HG03060 (cell line): ENCODE measurements at regions not wholly inside any gene's neighbourhood (a gene's known extent, or its start where the extent isn't known, plus 50 kb on each side); places are given as distances from the start of the nearest gene placed in this dataset.

Experiments
- ATAC-seq: cut with Tn5 transposase; IDR thresholded peaks from one replicate; pipeline ENCODE4 v1.9.1; 2021; ENCODE audit warnings: low read depth, moderate number of reproducible peaks; ENCODE audit not compliant: unreplicated experiment

GRCh38 chr4:180134091-180134866 is 2108.9 kb upstream of the TENM3 start:
- ATAC-seq = no peak

- ATAC-seq = no peak
Measured at GRCh38 chr4:180141734-180142133, 2101.5 kb upstream of the TENM3 start.

GRCh38 chr4:180148737-180149136 is 2094.5 kb upstream of the TENM3 start:
- no peak for ATAC-seq

DNA sequence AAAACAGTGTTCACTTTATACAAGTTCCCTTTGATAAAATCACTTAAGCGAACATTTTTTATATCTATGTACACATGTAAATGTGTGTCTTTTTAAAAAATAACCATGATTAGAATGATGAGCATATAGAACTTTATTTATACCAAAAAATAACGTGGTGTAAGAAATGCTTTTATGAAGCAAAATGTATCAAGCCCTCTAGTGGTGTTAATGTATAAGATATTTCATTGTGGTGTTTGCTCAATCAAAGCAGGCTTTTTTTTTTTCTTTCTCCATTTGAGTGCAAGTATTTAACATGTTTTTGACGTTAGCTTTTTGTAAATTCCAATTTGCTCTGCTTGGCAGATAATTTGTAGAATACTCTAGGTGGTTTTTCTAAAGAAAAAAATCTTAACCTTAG is 2092.4 kb upstream of the TENM3 start:
- ATAC-seq = no peak

DNA sequence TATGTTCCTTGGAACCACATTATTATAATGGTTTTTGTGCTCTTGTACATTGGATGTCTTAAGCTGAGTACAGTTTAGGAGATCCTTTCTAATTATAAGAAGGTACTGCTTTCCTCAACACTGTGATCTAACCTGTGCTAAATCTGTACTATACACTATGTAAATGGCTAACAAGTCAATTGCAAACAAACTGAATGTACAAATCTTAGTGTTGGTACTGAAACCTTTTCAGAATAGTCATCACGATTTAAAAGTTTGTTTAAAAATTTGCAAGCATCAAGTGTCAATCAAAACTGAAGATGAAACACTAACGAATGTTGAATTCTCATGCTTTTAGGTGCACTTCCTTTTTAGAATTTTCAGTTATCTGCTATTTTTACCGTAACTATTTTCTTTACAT is 2090.4 kb upstream of the TENM3 start:
- no peak for ATAC-seq

GRCh38 chr4:180153587-180153986 is 2089.6 kb upstream of the TENM3 start:
- ATAC-seq = no peak

DNA sequence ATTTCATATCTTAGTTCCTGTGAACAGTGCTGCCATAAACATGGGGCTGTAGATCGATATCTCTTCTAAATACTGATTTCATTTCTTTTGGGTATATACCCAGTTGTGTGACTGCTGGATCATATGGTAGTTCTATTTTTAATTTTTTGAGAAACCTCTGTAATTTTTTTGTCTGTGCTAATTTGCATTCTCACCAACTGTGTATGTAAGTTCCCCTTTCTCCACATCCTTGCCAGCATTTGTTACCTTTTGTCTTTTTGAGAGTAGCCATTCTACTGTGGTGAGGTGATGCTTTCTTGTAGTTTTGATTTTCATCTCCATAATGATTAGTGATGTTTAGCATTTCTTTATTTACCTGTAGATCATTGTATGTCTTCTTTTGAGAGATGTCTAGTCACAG is 2086.5 kb upstream of the TENM3 start:
- peak; percentile 44 for ATAC-seq

DNA sequence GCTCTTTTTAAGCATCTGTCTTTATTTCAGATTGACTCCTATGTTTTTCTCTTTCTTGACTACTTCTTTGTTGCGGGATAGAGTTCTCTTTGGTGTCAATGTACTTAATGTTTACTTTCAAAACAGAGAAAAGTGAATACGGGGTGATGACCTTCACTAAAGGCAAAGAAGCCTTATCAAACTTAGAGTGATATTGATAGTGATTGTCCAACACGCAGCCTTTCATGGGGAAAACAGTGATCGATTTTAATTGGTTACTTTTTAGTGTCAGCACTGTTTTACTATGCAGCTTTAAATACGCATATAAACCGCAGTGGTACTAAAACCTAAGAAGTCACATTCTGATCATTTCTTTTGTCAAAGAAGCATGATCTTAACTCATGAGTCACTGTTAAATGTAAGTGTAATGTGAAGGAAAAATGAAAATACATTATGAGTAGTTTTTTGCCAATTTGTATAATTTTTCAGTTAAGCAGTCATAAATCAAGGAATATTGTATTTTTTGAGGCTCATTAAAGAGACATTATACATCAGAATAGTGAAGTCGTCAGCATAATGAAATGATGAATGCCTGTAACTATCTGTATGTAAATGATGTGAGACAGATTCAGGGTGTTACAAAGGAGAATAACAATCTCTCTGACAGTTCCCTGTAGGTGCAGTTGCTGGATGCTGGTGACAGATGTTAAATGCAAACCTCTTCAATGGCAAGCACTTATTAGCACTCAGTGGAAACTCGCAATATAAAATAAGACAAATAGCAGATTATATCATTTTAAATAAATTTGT is 2082.8 kb upstream of the TENM3 start:
- no peak for ATAC-seq

GRCh38 chr4:180164799-180165198 is 2078.4 kb upstream of the TENM3 start:
- no peak for ATAC-seq

DNA sequence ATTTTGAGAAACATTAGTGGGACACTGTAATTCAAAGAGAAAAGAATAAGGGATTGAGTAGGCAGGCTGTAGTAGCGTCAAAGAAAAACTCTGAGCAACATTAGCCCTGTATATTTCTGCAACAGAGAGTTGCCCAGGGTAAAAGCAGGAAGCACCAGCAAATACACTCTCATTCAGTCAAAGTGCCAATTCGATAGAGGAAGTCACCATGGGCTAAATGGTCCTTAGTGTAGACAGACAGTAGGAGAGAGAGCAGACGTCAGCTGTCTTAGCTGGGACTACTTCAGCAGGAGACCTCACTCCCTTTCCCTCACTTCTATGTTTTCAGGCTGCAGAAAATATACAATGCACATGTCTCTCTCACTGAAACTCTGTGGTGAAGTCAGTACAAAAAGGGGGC is 2073.8 kb upstream of the TENM3 start:
- ATAC-seq = no peak

- ATAC-seq = no peak
Measured at GRCh38 chr4:180169966-180170365, 2073.2 kb upstream of the TENM3 start.

DNA sequence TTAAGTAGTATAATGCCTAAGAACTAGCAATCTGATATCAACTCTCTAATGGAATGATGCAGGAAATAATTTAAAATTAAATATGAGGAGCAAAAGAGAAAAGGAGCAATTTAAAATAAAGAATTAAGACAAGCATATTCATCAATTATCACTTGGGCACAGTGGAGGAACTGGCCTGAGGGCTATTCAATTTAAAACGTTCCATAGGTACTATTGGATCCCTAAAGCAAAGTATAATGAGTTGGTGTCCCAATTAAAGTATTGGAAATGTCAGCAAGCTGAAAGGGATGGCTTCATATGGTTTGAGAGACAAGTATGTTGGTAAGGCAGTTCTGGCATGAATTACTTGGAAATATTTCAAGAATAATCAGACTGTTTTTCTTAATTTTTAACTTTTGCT is 2064.1 kb upstream of the TENM3 start:
- ATAC-seq = no peak

DNA sequence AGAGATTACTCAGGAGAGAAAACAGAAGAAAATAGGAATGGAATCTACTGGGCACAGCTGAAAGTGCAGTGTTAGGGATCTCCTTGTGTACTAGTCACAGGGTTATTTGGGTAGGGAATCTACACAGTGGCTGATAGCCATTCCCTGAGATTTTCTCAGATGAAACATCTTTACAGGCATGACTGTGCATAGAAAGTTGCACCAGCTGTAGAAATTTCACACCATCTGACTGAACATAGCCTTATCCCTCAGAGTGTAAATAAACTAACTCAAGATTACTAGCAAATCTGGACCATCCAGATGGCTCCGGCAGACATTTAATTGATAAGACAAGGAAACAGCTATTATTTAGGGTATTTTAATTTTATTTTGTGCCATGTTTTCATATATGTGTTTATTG is 2053.5 kb upstream of the TENM3 start:
- no peak for ATAC-seq

GRCh38 chr4:180190382-180190781 is 2052.8 kb upstream of the TENM3 start:
- peak; percentile 78 for ATAC-seq

- no peak for ATAC-seq
Measured at GRCh38 chr4:180197471-180197870, 2045.7 kb upstream of the TENM3 start.

DNA sequence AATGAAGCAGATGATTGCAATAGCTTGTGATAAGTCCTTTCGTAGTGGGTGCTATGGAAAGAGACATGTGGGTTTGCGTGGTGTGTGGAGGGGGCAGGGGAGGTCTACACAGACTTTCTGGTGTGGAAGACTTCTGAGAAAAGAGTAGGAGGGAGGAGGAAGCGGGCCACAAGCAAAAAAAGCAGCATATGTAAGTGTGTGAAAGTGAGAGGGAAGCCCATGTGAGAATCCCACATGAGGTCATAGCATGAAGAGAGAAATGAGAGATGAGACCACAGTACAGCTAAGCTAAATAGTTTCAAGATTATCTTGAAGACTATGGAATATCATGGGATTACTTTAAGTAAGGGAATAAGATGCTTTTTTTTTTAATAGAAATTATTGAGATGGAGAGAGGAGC is 2039.9 kb upstream of the TENM3 start:
- peak; percentile 56 for ATAC-seq

DNA sequence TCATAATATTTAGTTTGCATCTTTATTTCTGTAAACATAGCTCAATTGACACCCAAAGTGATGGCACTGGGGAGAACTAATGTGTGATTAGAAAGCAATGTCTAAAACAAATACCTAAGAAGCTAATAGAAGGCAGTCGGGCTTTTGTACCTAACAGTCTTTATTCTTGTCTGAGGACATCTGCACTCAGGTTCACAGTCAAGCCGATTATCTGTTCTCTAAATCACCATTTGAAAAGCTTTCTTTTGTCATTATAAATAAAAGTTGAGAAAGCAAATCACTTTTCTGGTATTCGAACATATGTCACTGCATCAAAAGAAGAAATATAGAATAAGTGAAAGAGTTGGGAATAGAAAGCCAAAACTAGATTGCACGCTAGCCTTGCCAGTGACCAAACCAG is 2037.9 kb upstream of the TENM3 start:
- no peak for ATAC-seq

- no peak for ATAC-seq
Measured at GRCh38 chr4:180207921-180208320, 2035.3 kb upstream of the TENM3 start.

DNA sequence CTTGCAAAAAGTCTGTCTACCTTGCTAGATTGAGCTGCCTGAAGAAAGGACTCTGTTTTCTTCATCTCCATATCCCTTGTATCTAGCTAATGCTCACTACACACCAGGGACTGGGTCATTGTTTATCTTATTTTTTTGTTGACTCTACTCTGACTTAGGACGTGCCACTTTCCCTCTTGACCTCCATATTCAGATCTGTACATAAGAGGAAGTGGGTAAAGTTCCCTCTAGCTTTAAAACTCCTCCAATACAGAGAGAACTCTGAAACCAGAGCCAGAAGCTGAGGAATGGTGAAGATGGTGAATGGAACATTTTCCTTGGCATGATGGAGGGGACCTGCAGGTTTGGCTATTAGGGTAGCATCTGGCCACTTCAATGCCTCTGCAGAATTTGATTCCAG is 2026.1 kb upstream of the TENM3 start:
- no peak for ATAC-seq

DNA sequence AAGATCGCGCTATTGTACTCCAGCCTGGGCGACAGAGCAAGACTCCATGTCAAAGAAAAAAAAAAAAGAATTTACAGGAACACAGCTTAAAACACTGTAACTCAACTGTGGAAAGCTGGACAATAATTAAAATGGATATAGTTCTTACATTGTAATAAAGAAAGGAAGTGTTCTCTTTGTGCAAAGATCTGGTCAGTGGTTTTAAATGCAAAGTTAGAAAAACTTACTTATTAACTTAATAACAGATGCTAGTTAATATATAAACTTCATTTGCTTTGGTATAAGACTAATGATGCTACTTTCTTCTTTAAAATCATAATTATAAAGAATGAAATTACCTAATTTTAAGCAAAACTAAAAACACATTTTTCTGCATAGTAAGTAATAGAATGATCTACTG is 2024.1 kb upstream of the TENM3 start:
- ATAC-seq = no peak

DNA sequence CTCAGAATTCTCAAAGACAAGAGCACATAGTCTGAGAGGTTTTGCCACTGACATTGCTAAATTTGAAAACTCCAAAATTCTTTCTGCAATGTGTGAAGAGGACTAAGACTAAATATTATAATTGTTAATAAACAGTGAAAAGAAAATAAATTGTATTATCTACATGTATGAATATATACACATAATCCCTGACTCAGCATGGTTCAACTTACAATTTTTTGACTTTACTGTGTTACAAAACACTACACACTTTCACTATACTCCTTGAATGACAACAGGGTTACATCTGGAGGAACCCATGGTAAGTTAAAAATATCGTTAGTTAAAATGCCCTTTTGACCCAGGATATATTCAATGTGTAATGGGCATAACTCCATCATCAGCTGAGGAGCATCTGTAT is 2017.2 kb upstream of the TENM3 start:
- no peak for ATAC-seq

DNA sequence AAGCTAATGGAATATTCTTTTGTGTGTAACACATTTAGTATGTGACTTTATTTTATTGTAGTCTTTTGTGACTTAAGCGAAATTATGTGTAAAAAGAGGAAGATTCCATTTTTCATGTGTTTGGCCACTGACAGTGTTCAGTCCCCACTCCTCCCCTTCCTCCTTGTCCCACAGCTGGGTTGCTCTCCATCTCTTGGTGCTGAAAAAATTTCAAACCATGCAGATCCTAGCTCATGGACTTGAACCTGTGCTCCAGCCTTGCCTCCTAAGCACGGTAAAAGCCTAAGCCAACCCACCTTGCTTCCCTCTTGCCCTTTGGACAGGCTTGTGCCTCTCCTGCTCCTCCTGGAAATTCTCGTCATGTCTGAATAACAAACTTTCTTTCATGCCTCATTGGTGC is 2008.5 kb upstream of the TENM3 start:
- ATAC-seq = no peak
